ENCODE measurements at regions not wholly inside any gene's neighbourhood (a gene's known extent, or its start where the extent isn't known, plus 50 kb on each side); places are given as distances from the start of the nearest gene placed in this dataset.
A peak's percentile ranks its signal among the peaks of the same experiment; 100 is the strongest.

GRCh38 chr16:49075709-49076108 is 205.9 kb downstream of the CBLN1 start:
- DNase-seq = no peak

- DNase-seq = no peak
These were observed 213.4 kb downstream of the CBLN1 start for GRCh38 chr16:49068224-49068623.

GRCh38 chr16:49067776-49068175 is 213.9 kb downstream of the CBLN1 start:
- no peak for DNase-seq

- DNase-seq = no peak
These were observed 220.4 kb downstream of the CBLN1 start for GRCh38 chr16:49061137-49061714.

GRCh38 chr16:49060728-49061127 is 220.9 kb downstream of the CBLN1 start:
- DNase-seq = no peak

- DNase-seq = no peak
These were observed 223.3 kb downstream of the CBLN1 start for GRCh38 chr16:49058382-49058781.

- DNase-seq = no peak
These were observed 223.7 kb downstream of the CBLN1 start for GRCh38 chr16:49057936-49058335.

GRCh38 chr16:49057391-49057790 is 224.2 kb downstream of the CBLN1 start:
- DNase-seq = no peak

GRCh38 chr16:49056546-49056945 is 225.1 kb downstream of the CBLN1 start:
- no peak for DNase-seq

- no peak for DNase-seq
These were observed 225.7 kb downstream of the CBLN1 start for GRCh38 chr16:49055824-49056545.

- DNase-seq = no peak
These were observed 226.3 kb downstream of the CBLN1 start for GRCh38 chr16:49055291-49055690.

- no peak for DNase-seq
These were observed 227.0 kb downstream of the CBLN1 start for GRCh38 chr16:49054606-49055005.

- no peak for DNase-seq
These were observed 228.8 kb downstream of the CBLN1 start for GRCh38 chr16:49052846-49053245.

- no peak for DNase-seq
These were observed 230.1 kb downstream of the CBLN1 start for GRCh38 chr16:49051576-49051975.

- DNase-seq = no peak
These were observed 231.0 kb downstream of the CBLN1 start for GRCh38 chr16:49050607-49051006.

- DNase-seq = no peak
These were observed 232.0 kb downstream of the CBLN1 start for GRCh38 chr16:49049644-49050043.

- no peak for DNase-seq
These were observed 232.4 kb downstream of the CBLN1 start for GRCh38 chr16:49049191-49049590.

GRCh38 chr16:49048557-49048956 is 233.1 kb downstream of the CBLN1 start:
- no peak for DNase-seq

GRCh38 chr16:49036126-49036525 is 245.5 kb downstream of the CBLN1 start:
- DNase-seq = no peak

- DNase-seq = no peak
These were observed 254.2 kb downstream of the CBLN1 start for GRCh38 chr16:49027420-49027819.

- no peak for DNase-seq
These were observed 255.0 kb downstream of the CBLN1 start for GRCh38 chr16:49026566-49027181.

- DNase-seq = no peak
These were observed 256.7 kb downstream of the CBLN1 start for GRCh38 chr16:49024896-49025295.

GRCh38 chr16:49024016-49024415 is 257.6 kb downstream of the CBLN1 start:
- DNase-seq = no peak

GRCh38 chr16:49023050-49023449 is 258.6 kb downstream of the CBLN1 start:
- peak; percentile 63 for DNase-seq
